ENCODE measurements at regions not wholly inside any gene's neighbourhood (a gene's known extent, or its start where the extent isn't known, plus 50 kb on each side); places are given as distances from the start of the nearest gene placed in this dataset.
"Not testable (repeated sequence)": the region's sequence is repeated elsewhere in the genome, so short reads cannot be mapped to it uniquely, and the experiment has no call there.

DNA sequence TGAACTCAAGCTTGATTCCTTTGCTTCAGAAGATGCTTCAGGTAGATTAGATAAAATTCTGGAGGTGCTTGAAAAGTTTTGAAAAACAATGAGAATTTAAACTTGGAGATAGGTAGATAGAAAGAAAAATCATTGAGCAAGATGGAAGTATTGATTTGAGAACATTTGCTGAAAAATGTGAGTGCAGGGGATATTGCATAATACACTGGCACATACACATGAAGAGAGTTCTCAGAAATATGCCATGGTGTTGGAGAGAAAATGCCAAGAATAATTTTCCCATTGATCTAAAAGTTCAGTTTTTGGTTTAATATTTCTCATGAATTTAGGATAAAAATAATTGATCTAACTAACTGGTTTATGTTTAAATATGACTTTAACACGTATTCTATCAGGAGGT is 107.2 kb upstream of the GBE1 start:
- TF ChIP-seq CTCF (IDR thresholded peaks at IDR 0.05; ENCODE audit: insufficient read depth, low read depth, low read length) = no peak
- Histone ChIP-seq H3K4me3 (ENCODE audit: low read depth, low read length) (no peak overlapping the region), H3K27me3 (ENCODE audit: control insufficient read depth, insufficient read depth, low read length) (no peaks in the 10 kb centered on the region), H3K36me3 (ENCODE audit: control insufficient read depth, insufficient read depth, low read length) (no peaks in the 10 kb centered on the region)
- ChIA-PET POLR2A (no interaction called here), CTCF (no interaction called here)
- DNase-seq (ENCODE audit: low read depth) = no peak

DNA sequence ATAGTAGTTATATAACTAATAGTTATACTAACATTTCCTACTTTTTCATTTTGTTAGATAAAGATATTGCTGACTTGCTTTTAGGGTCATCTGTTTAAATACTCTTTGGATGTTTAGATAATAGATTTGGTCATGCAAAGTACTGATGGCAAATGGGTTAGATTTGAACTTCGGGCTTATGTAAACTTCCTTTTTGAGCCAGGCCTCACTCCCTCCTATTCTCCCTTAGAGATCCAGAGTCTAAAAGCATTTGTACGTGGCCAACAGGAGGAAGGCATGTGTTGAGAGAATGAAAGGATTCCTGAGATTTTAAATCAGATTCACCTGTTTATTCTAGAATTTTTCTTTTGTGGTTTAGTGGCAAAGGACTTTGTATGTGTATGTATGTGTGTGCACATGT is 106.4 kb upstream of the GBE1 start:
- ChIA-PET CTCF (no interaction called here), POLR2A (no interaction called here)
- Histone ChIP-seq H3K36me3 (ENCODE audit: control insufficient read depth, insufficient read depth, low read length) (no peaks in the 10 kb centered on the region), H3K27me3 (ENCODE audit: control insufficient read depth, insufficient read depth, low read length) (no peaks in the 10 kb centered on the region), H3K4me3 (ENCODE audit: low read depth, low read length) (no peak overlapping the region)
- TF ChIP-seq CTCF (IDR thresholded peaks at IDR 0.05; ENCODE audit: insufficient read depth, low read depth, low read length) = no peak
- no peak for DNase-seq (ENCODE audit: low read depth)

- CTCF ChIA-PET; H3K36me3 ChIP-seq (ENCODE audit: control insufficient read depth, insufficient read depth, low read length); H3K27me3 ChIP-seq (ENCODE audit: control insufficient read depth, insufficient read depth, low read length); DNase-seq (ENCODE audit: low read depth); H3K4me3 ChIP-seq (ENCODE audit: low read depth, low read length); POLR2A ChIA-PET: not testable (repeated sequence)
These were observed 103.7 kb upstream of the GBE1 start for GRCh38 chr3:81865164-81865563.

- ChIA-PET CTCF (no interaction called here), POLR2A (no interaction called here)
- Histone ChIP-seq H3K27me3 (ENCODE audit: control insufficient read depth, insufficient read depth, low read length) (no peaks in the 10 kb centered on the region), H3K4me3 (ENCODE audit: low read depth, low read length) (no peak overlapping the region), H3K36me3 (ENCODE audit: control insufficient read depth, insufficient read depth, low read length) (no peaks in the 10 kb centered on the region)
- no peak for DNase-seq (ENCODE audit: low read depth)
- no peak for TF ChIP-seq CTCF (IDR thresholded peaks at IDR 0.05; ENCODE audit: insufficient read depth, low read depth, low read length)
These were observed 102.8 kb upstream of the GBE1 start for GRCh38 chr3:81864272-81864671.

DNA sequence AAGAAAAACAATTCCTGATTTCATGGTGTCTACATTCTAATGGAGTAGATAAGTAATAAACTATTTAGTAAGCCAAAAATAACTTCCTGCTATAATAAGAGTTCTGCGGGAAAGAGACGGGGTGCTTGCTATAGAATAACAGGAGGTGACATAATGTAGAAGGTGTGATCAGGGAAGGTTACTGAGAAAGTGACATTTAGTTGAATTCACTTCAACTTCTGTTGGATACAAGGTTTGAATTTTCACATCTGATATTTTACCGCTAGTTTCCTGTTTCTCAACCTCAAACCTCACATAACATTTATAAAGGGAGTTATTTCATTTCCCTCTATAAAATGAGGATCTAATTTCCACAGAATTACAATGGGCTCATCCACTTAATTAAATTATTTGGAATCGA is 102.3 kb upstream of the GBE1 start:
- H3K36me3 ChIP-seq (ENCODE audit: control insufficient read depth, insufficient read depth, low read length) = no peaks in the 10 kb centered on the region
- no peak for TF ChIP-seq CTCF (IDR thresholded peaks at IDR 0.05; ENCODE audit: insufficient read depth, low read depth, low read length)
- no peak overlapping the region for H3K4me3 ChIP-seq (ENCODE audit: low read depth, low read length)
- CTCF ChIA-PET = no interaction called here
- POLR2A ChIA-PET = no interaction called here
- DNase-seq (ENCODE audit: low read depth) = no peak
- H3K27me3 ChIP-seq (ENCODE audit: control insufficient read depth, insufficient read depth, low read length) = no peaks in the 10 kb centered on the region

- ChIA-PET POLR2A (no interaction called here), CTCF (no interaction called here)
- H3K27me3 ChIP-seq (ENCODE audit: control insufficient read depth, insufficient read depth, low read length) = no peaks in the 10 kb centered on the region
- H3K4me3 ChIP-seq (ENCODE audit: low read depth, low read length) = no peak overlapping the region
- TF ChIP-seq CTCF (IDR thresholded peaks at IDR 0.05; ENCODE audit: insufficient read depth, low read depth, low read length) = no peak
- H3K36me3 ChIP-seq (ENCODE audit: control insufficient read depth, insufficient read depth, low read length) = no peaks in the 10 kb centered on the region
- no peak for DNase-seq (ENCODE audit: low read depth)
These were observed 100.1 kb upstream of the GBE1 start for GRCh38 chr3:81861593-81861992.
